Panc1 (cell line): ENCODE measurements at regions not wholly inside any gene's neighbourhood (a gene's known extent, or its start where the extent isn't known, plus 50 kb on each side); places are given as distances from the start of the nearest gene placed in this dataset.
"Not testable (repeated sequence)": the region's sequence is repeated elsewhere in the genome, so short reads cannot be mapped to it uniquely, and the experiment has no call there.

Experiments used
- CTCF ChIP-seq: fragments of 450-650 bp; IDR thresholded peaks from 2 replicates; pipeline ENCODE4 v1.5.1; 2017; ENCODE audit warnings: mild to moderate bottlenecking
- POLR2AphosphoS5 ChIP-seq: IDR thresholded peaks from 2 replicates; pipeline ENCODE4 v1.6.1; 2012; ENCODE audit warnings: mild to moderate bottlenecking, low read depth, low read length, moderate library complexity
- REST ChIP-seq, 2 experiments: IDR thresholded peaks; 2 replicates each; pipeline ENCODE4 v1.6.1; 2011 to 2012; ENCODE audit warnings: low read depth in 2 of 2, control low read depth in 1 of 2, low read length in 1 of 2, mild to moderate bottlenecking in 1 of 2, moderate library complexity in 1 of 2; ENCODE audit not compliant: insufficient read depth in 1 of 2
- SIN3A ChIP-seq: IDR thresholded peaks from 2 replicates; pipeline ENCODE4 v1.6.1; 2012; ENCODE audit warnings: low read depth, mild to moderate bottlenecking, low read length, moderate library complexity, borderline replicate concordance; ENCODE audit not compliant: insufficient read depth

- not testable (repeated sequence) for TF ChIP-seq SIN3A; CTCF; POLR2AphosphoS5; REST (IDR thresholded peaks at IDR 0.05; ENCODE audit: insufficient read depth in 1 of 2, low read depth in 2 of 2, low read length in 1 of 2)
Measured at GRCh38 chr1:65577982-65578381, 157.5 kb downstream of the LEPR start.
